GM13976 (cell line): ENCODE measurements at regions not wholly inside any gene's neighbourhood (a gene's known extent, or its start where the extent isn't known, plus 50 kb on each side); places are given as distances from the start of the nearest gene placed in this dataset.
"Not testable (repeated sequence)": the region's sequence is repeated elsewhere in the genome, so short reads cannot be mapped to it uniquely, and the experiment has no call there.

Source experiments
- DNase-seq: peaks from one replicate; pipeline ENCODE4 v3.0.0; 2012; ENCODE audit warnings: low spot score
- in situ Hi-C: fragments of 300-500 bp; cut with MboI; formaldehyde crosslinking; loops from one replicate; pipeline ENCODE4 v1.12.0; 2022; ENCODE audit warnings: low sequenced_read_pairs, mixed read lengths, inconsistent platforms; ENCODE audit not compliant: unreplicated experiment
- TF ChIP-seq, protein P1 (sequence below): IDR thresholded peaks from 2 replicates; pipeline ENCODE4 v1.5.1; 2012; ENCODE audit warnings: borderline replicate concordance, mild to moderate bottlenecking; ENCODE audit not compliant: insufficient read depth; ENCODE audit errors: extremely low read depth, missing control alignments, control extremely low read depth

DNA sequence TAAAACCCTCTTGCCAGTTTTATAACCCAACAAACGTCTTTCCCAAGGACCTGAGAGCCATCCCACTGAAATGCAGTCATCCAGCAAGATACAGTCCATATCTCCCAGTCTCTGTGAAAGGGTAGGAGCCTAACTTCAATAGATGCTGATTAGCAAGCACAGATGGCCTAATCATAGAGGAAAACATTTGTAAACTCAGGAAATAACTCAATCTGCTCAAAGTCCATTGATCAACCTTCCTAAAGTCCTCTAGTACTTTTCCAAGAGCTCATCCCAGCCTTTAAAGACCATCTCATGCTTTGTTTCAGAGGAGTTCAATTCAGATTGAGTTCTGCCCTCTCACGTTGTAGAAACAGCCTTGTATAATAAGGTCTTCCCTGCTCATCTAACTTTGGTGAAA is 324.2 kb downstream of the MRPS30 start:
- DNase-seq: no peak
- TF ChIP-seq, protein P1, sequence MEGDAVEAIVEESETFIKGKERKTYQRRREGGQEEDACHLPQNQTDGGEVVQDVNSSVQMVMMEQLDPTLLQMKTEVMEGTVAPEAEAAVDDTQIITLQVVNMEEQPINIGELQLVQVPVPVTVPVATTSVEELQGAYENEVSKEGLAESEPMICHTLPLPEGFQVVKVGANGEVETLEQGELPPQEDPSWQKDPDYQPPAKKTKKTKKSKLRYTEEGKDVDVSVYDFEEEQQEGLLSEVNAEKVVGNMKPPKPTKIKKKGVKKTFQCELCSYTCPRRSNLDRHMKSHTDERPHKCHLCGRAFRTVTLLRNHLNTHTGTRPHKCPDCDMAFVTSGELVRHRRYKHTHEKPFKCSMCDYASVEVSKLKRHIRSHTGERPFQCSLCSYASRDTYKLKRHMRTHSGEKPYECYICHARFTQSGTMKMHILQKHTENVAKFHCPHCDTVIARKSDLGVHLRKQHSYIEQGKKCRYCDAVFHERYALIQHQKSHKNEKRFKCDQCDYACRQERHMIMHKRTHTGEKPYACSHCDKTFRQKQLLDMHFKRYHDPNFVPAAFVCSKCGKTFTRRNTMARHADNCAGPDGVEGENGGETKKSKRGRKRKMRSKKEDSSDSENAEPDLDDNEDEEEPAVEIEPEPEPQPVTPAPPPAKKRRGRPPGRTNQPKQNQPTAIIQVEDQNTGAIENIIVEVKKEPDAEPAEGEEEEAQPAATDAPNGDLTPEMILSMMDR: no peak
- in situ Hi-C loops: no loop called here

DNA sequence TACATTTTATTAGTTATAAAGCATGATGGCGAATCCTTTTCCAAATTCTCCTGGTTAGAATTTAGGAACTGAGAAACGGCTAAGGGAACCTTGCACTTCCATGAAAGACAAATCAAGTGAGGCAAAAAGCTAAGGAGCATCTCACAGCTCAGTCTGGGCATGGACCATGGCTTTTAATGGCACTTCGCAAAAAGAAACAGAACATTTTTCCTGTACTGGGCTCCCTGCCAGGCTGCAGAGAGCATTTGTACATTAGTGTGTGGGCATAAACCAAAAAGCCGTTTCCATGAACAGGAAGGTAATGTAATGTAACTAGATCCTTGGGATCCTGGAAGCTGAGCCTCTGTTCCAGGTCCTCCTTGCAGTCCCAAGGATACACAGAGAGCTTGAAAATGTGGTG is 354.2 kb downstream of the MRPS30 start:
- DNase-seq: no peak
- TF ChIP-seq, protein P1: no peak
- in situ Hi-C loops: no loop called here

DNA sequence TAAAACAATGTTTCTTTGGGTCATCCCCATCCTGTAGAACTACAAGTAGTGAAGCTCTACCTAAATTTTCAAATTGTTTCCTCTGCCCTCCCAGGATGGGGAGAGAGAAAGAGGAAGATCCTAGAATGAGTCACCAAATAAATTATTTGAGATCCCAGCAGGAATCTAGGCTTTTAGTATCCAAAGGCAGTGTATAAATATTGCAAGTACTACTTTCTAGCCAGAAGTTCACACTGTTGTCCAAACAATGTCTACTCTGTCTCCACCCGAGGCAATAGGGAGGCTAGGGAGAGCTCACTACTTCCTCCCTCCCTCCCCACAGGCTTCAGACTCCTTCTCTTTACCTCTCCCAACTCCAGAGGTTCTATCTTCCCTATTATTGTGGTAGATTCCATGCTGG is 362.8 kb downstream of the MRPS30 start:
- in situ Hi-C loops: no loop called here
- no peak for DNase-seq

DNA sequence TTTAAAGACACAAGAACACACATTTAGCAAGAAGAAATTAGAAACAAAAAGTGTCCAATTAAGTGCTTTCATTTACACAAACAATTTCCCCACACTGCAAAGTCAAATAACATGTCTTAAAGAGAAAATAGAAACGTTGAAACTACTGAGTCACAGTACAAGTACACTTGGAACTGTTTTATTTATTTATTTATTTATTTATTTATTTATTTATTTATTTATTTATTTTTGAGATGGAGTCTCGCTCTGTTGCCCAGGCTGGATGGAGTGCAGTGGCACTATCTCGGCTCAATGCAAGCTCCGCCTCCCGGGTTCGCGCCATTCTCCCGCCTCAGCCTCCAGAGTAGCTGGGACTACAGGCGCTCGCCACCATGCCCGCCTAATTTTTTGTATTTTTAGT is 363.9 kb downstream of the MRPS30 start:
- in situ Hi-C loops, DNase-seq: not testable (repeated sequence)

More for the DNA sequence above, 362.8 kb downstream of the MRPS30 start:
- TF ChIP-seq, protein P1: no peak

DNA sequence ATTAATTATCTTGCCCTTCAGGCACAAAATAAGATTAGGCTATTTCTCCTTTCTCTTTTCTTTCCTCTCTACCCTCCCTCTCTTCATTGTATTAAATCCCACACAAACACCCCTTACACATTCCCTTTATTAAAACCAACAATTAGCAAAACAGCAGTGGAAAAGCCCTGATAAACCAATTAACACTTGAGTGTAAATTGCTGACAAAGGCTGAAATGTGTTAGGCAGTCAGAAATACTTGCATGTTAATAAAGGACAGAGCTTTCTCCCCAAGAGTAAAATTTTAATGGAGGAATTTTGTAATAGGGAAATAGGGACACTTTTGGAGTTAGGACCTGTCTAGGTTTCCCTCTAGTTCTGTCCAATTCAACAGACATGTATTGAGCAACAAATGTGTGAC is 370.9 kb downstream of the MRPS30 start:
- DNase-seq: no peak
- in situ Hi-C loops: no loop called here
- TF ChIP-seq, protein P1: no peak

- no peak for DNase-seq
- TF ChIP-seq, protein P1: no peak
- in situ Hi-C loops: no loop called here
Measured at GRCh38 chr5:45189042-45189441, 380.3 kb downstream of the MRPS30 start.

DNA sequence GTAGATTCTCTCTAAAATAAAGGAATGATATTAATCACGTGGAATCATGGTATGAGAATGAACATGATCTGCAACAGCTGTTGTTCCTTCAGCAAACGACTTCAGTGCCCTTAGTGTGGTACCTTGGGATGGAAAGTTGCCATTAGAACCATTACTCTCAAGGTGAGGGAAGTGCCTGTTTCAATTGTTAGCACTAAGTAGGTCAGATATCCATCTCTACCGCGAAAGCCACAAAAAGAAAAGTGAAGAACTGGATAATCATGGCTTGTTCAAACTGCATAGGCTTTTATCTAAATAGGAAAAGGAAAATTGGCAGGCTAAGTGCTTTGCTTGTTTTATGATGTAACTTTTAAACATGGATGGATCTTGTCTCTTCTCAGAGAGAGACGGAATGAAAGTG is 380.7 kb downstream of the MRPS30 start:
- in situ Hi-C loops: no loop called here
- TF ChIP-seq, protein P1: no peak
- no peak for DNase-seq
